Activated T-cell treated with anti-CD3 and anti-CD28 coated beads, Interleukin-2, amount 50 U/mL, for 4 hours (primary cell): ENCODE measurements at regions not wholly inside any gene's neighbourhood (a gene's known extent, or its start where the extent isn't known, plus 50 kb on each side); places are given as distances from the start of the nearest gene placed in this dataset.
"Not testable (repeated sequence)": the region's sequence is repeated elsewhere in the genome, so short reads cannot be mapped to it uniquely, and the experiment has no call there.

Source experiments
- ATAC-seq, 2 donors: fragments of 200-7000 bp; cut with Tn5 transposase; one replicate each; pipeline ENCODE4 v1.10.0; 2021
- DNase-seq: peaks from one replicate; pipeline ENCODE4 v3.0.0-alpha.2; 2020
- H3K27me3 Mint-ChIP-seq: one replicate; pipeline ENCODE4 v1.8.0; 2021; ENCODE audit warnings: low read depth, mixed read lengths
- H3K36me3 Mint-ChIP-seq: one replicate; pipeline ENCODE4 v1.8.0; 2022; ENCODE audit warnings: mixed read lengths; ENCODE audit not compliant: insufficient read depth
- H3K4me1 Mint-ChIP-seq: one replicate; pipeline ENCODE4 v1.8.0; 2021; ENCODE audit warnings: low read depth, mixed read lengths
- H3K4me3 Mint-ChIP-seq: one replicate; pipeline ENCODE4 v1.8.0; 2021; ENCODE audit warnings: mild to moderate bottlenecking, moderate library complexity, mixed read lengths
- H3K9me3 Mint-ChIP-seq: one replicate; pipeline ENCODE4 v1.8.0; 2021; ENCODE audit warnings: mixed read lengths

DNA sequence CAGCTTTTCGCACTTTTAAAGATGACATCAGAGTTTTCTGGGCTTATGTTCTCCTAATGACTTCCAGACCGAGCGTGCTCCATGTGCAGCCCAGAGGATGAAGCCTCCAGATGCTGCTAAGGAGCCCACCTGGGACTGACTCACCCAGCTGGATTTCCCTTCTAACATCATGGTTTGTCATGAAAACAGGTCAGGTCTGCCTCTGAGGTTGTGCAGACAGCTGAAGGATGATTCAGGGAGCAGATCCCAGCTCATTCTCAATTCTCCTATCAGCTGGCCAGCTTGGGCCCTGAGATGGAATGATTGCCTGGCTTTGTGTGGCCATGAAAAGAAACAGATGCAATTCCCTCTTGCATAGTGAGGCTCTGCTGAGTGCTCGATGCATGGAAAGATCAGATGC lies 123.9 kb upstream of the DUSP10 start:
- no peaks in the 10 kb centered on the region for H3K9me3 Mint-ChIP-seq
- H3K4me3 Mint-ChIP-seq: no peak overlapping the region
- ATAC-seq: no peak
- DNase-seq: no peak
- H3K27me3 Mint-ChIP-seq: no peaks in the 10 kb centered on the region
- no peaks in the 10 kb centered on the region for H3K4me1 Mint-ChIP-seq
- H3K36me3 Mint-ChIP-seq: no peaks in the 10 kb centered on the region

DNA sequence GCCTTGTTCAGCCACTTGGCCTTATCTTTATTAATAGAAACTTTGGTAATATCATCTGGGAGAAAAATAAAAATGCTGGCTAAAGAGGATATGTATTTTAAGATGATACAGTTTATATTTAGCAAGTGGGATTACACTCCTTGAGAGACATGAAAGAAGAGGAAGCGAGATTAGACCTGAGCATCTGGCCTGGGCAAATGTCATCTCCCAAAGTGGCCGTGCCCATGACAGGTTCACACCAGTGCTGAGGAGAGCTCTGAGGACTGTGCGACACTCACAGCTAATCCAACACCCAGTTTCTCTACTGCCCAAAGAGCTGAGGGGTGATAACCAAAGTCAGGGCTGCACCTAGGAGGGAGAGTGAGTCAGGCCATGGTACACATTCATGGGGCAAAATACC lies 121.7 kb upstream of the DUSP10 start:
- no peak overlapping the region for H3K4me3 Mint-ChIP-seq
- no peaks in the 10 kb centered on the region for H3K9me3 Mint-ChIP-seq
- H3K36me3 Mint-ChIP-seq: no peaks in the 10 kb centered on the region

DNA sequence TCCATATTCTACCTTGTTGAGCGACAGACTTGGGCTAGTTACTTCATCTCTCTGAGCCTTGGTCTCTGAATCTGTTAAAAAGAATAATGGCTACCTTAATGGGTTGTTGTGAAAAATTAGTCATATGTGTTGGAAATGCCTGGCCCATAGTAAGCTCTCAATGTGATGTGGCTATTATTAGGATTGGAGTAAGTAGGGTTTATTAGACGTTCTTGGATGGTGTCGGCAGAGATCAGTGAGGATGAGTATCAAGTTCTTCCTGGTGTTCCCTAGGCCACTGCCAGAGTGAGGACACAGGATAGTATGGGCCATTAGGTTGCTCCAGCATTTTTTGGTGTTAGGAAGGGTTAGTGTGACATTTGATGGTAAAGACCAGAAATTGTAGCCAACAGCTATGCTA lies 121.1 kb upstream of the DUSP10 start:
- Mint-ChIP-seq H3K9me3 (no peaks in the 10 kb centered on the region), H3K27me3 (no peaks in the 10 kb centered on the region), H3K4me1 (no peaks in the 10 kb centered on the region), H3K4me3 (no peak overlapping the region), H3K36me3 (no peaks in the 10 kb centered on the region)
- no peak for DNase-seq
- no peak for ATAC-seq

More for the DNA sequence above, 121.7 kb upstream of the DUSP10 start:
- Mint-ChIP-seq H3K4me1 (no peaks in the 10 kb centered on the region), H3K27me3 (no peaks in the 10 kb centered on the region)
- no peak for DNase-seq
- ATAC-seq: no peak

DNA sequence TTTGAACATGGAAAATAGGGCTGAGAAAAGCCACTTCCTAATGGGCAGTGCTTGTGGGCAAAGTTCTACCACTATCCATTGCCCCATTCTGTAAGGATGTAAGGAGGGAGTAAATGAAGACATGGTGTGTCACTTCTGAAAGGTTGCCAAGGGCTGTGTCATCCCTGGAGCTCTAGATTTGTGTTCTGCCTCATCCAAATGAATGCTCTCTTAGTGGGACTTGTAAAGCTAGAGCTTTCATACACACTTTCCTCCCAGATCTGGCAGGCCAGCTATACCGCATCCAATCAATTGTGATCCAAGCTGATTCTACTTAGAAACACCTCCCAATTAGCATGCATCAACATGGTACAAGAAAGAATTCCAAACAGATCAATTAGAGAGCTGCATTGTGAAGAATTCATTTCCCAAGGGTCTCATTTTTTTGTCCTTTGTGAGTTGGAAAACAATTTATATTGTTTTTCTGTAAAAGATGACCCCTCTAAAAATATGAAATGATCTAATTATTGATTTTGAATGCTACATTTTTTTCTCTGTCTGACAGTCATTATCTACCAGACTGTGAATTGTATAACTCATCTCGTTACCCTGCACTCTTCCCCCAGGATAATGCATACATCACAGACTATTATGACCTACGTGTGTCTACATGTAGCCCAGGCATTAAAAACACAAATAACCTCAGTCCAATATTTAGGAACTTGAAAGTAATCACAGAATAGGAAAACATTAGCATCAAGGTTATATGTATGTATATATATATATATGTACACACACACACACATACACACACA lies 117.1 kb upstream of the DUSP10 start:
- Mint-ChIP-seq H3K36me3 (no peaks in the 10 kb centered on the region), H3K9me3 (no peaks in the 10 kb centered on the region), H3K4me1 (peaks cover 10% of the 10 kb centered on the region), H3K27me3 (no peaks in the 10 kb centered on the region), H3K4me3 (no peak overlapping the region)
- ATAC-seq (no peak), DNase-seq (no peak)

DNA sequence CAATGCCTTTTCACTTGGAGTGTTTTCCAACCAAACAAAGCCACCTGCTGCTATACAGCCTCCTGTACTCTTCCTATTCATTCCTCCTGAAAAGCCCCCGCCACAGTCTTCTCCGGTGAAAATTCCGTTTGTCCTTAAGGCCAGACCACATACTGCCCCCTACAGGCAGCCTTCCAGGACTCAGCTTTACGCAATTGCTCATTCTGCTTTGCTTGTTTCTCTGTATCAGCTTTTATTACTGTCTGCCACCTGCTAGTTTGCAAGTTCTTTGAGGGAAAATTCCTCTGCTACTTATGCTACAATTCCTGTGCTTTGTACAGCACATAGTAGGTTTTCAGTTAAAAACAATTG lies 115.2 kb upstream of the DUSP10 start:
- H3K4me3 Mint-ChIP-seq, H3K36me3 Mint-ChIP-seq, DNase-seq: not testable (repeated sequence)

DNA sequence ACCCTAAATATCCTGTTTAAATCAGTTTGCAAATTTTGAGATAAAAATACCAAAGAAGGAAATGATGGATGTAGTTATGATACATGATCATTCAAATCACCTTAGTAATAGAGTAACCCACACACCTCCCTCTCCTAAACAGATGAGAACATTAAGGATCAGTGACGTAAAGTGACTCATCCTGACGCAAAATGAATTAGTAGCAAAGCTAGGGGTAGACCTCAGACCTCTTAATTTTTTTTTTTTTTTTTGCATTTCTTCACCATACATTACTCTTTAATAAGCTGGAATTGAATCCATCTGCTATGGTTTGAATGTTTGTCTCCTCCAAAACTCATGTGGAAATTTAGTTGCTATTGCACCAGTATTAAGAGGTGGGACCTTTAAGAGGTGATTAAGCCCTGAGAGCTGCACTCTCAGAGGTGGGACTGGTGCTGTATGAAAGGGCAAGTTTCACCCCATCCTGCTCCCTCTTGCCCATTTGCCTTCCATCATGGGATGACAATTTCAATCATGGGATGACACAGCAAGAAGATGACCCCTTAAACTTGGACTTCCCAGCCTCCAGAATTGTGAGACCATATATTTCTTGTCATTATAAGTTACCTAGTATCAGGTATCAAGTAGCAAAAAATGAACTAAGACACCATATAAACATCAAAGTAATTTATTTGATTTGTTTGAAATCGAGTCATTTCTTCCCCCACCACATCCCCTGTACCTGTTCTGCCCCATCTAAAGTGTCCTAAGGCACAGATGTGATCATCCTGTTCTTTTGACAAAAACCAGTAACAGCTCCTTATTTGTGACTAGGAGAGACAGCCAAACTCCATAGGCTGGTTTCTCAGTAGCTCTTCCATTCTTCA lies 114.6 kb upstream of the DUSP10 start:
- Mint-ChIP-seq H3K36me3 (no peaks in the 10 kb centered on the region), H3K4me3 (no peak overlapping the region)

More for the DNA sequence above, 115.2 kb upstream of the DUSP10 start:
- not testable (repeated sequence) for H3K9me3 Mint-ChIP-seq, ATAC-seq, H3K27me3 Mint-ChIP-seq
- H3K4me1 Mint-ChIP-seq: peaks cover 10% of the 10 kb centered on the region

DNA sequence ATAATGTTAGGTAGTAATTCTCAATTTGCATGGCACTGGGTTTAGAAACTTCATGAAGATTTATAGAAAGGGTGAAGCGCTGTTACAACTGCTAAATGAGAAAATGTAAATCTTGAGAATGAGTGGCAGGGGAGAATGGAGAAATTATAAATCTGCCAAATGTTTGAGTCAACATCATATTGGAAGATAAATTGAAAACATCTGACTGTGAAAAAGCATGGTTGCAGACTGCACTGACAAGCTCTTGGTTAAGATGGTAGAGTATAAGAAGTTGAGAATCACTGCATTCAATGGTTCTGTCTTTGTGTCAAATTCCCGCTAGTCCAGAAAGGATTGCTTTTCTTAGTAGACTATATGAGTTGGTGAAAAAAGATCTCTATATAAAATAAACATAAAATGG lies 113.3 kb upstream of the DUSP10 start:
- H3K27me3 Mint-ChIP-seq: no peaks in the 10 kb centered on the region
- peaks cover 10% of the 10 kb centered on the region for H3K4me1 Mint-ChIP-seq
- H3K36me3 Mint-ChIP-seq: no peaks in the 10 kb centered on the region
- no peaks in the 10 kb centered on the region for H3K9me3 Mint-ChIP-seq
- no peak for ATAC-seq
- no peak for DNase-seq
- no peak overlapping the region for H3K4me3 Mint-ChIP-seq

More for the DNA sequence above, 114.6 kb upstream of the DUSP10 start:
- ATAC-seq (peak; percentile 63 to 86), DNase-seq (no peak)
- peaks cover 10% of the 10 kb centered on the region for H3K4me1 Mint-ChIP-seq
- H3K27me3 Mint-ChIP-seq: no peaks in the 10 kb centered on the region
- H3K9me3 Mint-ChIP-seq: no peaks in the 10 kb centered on the region

DNA sequence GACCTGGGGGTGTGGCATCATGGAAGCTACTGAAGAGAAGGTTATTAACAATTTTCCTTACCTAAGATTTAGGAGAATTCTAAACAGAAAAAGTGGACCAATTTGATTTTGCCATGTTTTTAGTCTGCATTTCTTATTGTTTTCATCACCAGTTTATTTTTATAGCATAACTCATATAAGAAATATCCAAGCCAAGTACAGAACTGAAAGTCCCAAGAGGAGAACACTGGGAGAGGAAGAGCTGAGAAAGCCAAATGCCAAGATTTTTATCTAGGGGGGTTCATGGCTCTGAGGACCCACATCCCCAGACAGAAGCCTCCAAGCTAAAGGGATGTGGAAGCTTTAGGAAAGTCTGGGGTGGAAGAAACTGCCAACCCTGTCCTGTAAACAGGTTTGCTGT lies 109.4 kb upstream of the DUSP10 start:
- Mint-ChIP-seq H3K27me3 (no peaks in the 10 kb centered on the region), H3K9me3 (no peaks in the 10 kb centered on the region), H3K4me1 (peaks cover 4% of the 10 kb centered on the region), H3K36me3 (no peaks in the 10 kb centered on the region), H3K4me3 (no peak overlapping the region)
- no peak for DNase-seq
- no peak for ATAC-seq

DNA sequence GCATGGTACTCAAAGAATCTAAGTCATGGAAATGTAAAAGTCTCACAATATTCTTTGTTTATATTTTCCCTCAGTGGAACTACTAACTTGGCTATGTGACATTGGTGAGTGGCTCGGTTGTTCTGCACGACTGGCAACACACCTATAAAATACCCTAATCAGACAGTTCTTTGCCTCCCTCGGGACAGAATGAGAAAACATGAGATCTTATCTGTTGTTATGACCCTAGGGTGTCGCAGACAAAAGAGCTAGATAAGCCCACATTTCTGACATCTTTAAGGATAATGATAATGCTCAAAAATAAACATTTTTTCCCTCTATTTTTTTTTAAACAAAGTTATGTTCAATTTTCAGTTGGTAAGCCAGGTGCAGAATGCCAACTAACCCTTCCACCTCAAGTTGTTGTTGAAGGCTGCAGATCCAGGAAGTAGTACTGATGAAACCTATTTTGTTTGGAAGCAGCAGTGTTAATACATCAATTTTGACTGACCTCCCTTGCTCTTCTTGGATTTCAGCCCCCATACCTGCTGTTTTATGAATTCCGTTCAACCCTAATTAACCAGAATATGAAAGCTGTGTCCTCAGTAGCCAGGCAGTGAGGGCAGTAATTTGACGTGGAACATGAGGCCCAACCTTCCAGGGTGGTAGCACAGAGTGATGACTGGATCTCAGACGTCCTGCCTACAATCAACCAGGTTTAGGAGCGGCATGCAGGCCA lies 108.7 kb upstream of the DUSP10 start:
- Mint-ChIP-seq H3K4me1 (no peaks in the 10 kb centered on the region), H3K9me3 (no peaks in the 10 kb centered on the region), H3K36me3 (no peaks in the 10 kb centered on the region), H3K27me3 (no peaks in the 10 kb centered on the region), H3K4me3 (no peak overlapping the region)
- DNase-seq (no peak), ATAC-seq (no peak)

DNA sequence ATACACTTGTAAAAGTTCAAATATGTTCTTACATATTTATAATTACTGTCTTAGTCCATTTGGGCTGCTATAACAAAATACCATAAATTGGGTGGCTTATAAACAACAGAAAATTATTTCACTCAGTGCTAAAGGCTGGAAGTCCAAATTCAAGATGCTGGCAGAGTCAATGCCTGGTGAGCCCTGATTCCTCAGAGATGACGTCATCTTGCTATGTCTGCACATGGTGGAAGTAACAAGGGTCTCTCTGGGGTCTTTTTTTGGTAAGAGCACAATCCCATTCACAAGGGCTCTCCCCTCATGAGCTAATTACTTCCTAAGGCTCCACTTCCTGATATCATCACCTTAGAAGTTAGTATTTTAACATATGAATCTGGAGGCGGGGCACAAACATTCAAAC lies 108.0 kb upstream of the DUSP10 start:
- H3K9me3 Mint-ChIP-seq: no peaks in the 10 kb centered on the region
- no peaks in the 10 kb centered on the region for H3K36me3 Mint-ChIP-seq
- DNase-seq (no peak), ATAC-seq (no peak)
- H3K4me1 Mint-ChIP-seq: no peaks in the 10 kb centered on the region
- no peaks in the 10 kb centered on the region for H3K27me3 Mint-ChIP-seq
- no peak overlapping the region for H3K4me3 Mint-ChIP-seq

DNA sequence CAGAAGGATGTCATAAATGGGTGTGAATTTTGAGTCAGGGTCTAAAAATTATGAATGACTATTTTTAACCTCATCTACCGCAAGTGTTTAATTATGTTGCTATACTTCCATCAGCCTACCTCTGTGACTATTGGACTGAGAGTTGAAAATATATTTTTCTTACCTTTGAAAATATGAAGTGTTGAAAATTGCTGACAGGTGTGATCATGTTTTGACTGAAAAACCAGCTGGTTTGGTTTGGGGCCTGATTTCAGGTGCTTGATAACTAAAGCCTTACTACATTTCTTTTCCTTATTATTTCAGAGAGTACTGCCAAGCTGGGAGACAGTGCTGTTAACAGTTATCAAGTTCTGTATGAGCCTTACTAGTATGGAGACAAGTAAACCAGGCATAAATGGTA lies 107.2 kb upstream of the DUSP10 start:
- H3K27me3 Mint-ChIP-seq: no peaks in the 10 kb centered on the region
- no peaks in the 10 kb centered on the region for H3K36me3 Mint-ChIP-seq
- ATAC-seq (no peak), DNase-seq (no peak)
- no peaks in the 10 kb centered on the region for H3K9me3 Mint-ChIP-seq
- H3K4me1 Mint-ChIP-seq: no peaks in the 10 kb centered on the region
- no peak overlapping the region for H3K4me3 Mint-ChIP-seq

DNA sequence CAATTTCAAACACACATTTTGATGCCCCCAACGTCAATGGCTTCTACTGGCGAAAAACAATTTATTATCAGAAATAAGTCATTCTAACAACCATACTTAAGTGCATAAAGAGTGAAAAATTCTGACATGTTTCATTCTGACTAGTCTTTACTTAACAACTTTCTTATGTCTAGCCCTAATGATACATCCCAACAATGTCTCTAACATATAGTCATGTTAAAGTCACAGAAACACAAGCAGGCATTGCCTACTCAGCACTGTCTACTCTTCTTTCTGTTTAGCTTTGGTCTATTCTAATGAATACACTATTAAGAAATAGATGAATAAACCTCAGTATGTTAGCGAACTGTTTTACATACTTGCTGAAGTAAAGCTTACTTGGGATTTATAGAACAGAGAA lies 105.8 kb upstream of the DUSP10 start:
- DNase-seq (no peak), ATAC-seq (no peak)
- H3K4me1 Mint-ChIP-seq: no peaks in the 10 kb centered on the region
- no peaks in the 10 kb centered on the region for H3K9me3 Mint-ChIP-seq
- H3K4me3 Mint-ChIP-seq: no peak overlapping the region
- H3K36me3 Mint-ChIP-seq: no peaks in the 10 kb centered on the region
- no peaks in the 10 kb centered on the region for H3K27me3 Mint-ChIP-seq

DNA sequence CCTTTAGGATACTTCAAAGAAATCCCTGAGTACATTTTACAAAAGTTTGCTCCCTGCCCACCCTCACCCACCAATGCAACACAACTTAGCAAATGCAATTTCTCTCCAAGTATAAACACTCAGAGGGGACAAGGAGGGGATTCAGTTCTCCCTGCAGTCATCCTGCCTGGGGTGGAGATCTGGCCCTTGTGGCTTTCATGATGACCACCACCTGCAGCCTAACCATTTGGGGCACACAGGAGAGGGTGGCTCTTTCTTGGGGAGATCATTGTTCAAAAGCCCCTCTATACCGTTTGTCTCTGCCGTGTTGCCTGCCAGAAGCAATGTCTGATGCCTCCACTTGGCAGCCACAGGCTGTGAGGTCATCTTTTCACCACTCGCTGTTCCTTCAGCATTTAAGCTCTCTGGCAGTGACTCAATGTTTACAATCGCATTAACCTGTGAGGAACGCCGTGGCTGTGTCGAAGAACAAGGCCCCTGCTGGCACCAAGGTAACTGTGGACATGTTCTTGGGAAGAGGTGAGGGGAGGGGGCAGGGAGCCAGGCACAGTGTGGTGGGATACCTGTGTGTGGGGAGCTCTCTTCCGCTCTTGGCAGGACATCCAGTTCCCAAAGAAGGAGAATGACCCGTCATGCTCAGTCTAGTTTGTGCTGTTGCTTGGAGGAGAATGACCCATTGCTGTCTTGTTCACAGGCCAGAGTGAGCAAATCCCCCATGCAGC lies 103.9 kb upstream of the DUSP10 start:
- ATAC-seq: no peak
- no peaks in the 10 kb centered on the region for H3K27me3 Mint-ChIP-seq
- H3K4me3 Mint-ChIP-seq: no peak overlapping the region
- no peaks in the 10 kb centered on the region for H3K36me3 Mint-ChIP-seq
- peaks cover 4% of the 10 kb centered on the region for H3K4me1 Mint-ChIP-seq
- no peak for DNase-seq
- H3K9me3 Mint-ChIP-seq: no peaks in the 10 kb centered on the region

DNA sequence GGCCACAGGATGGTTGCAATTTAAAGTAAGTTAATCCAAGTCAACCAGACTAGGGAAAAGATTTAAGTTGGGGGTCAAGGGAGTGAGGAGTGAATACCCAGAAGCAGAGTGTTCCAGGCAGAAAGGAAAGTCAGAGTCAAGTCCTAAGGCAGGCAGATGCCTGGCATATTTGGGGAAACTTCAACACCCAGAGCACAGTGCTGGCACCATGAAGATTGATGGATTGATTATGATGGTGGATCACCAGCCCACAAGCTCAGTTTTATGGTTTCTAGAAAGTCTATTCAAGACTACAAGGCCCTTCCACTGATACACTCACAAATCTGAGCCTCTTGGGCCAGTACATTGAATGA lies 100.1 kb upstream of the DUSP10 start:
- Mint-ChIP-seq H3K36me3 (no peaks in the 10 kb centered on the region), H3K27me3 (no peaks in the 10 kb centered on the region), H3K9me3 (no peaks in the 10 kb centered on the region), H3K4me1 (peaks cover 38% of the 10 kb centered on the region), H3K4me3 (no peak overlapping the region)
- DNase-seq (no peak), ATAC-seq (no peak)
